ENCODE measurements at regions not wholly inside any gene's neighbourhood (a gene's known extent, or its start where the extent isn't known, plus 50 kb on each side); places are given as distances from the start of the nearest gene placed in this dataset.
"Not testable (repeated sequence)": the region's sequence is repeated elsewhere in the genome, so short reads cannot be mapped to it uniquely, and the experiment has no call there.

GRCh38 chr6:153465050-153465449 is 334.0 kb upstream of the RGS17 start:
- no peak for DNase-seq (ENCODE audit: low read depth)
- no peak for TF ChIP-seq CTCF (IDR thresholded peaks at IDR 0.05; ENCODE audit: control insufficient read depth, extremely low read depth, insufficient read depth)
- H3K4me3 ChIP-seq (ENCODE audit: low read depth, low read length) = no peak overlapping the region

DNA sequence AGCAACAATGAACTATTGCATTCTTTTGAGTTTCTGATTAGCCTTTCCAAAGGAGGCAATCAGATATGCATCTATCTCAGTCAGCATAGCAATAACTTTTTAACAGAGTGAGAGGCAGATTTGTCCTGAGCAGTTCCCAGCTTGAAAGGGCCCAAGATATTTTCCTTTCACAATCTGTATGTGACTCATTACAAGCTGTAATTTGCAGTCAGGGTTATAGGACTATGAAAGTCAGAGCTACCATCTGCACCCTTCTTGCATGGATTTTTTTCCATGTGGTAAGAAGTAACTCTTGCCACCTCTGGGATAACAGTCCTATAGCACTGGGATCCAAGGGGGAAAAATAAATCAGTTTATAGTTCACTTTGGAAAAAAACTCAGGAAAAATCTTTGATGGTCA is 318.2 kb upstream of the RGS17 start:
- TF ChIP-seq CTCF (IDR thresholded peaks at IDR 0.05; ENCODE audit: control insufficient read depth, extremely low read depth, insufficient read depth) = no peak
- DNase-seq (ENCODE audit: low read depth) = no peak
- no peak overlapping the region for H3K4me3 ChIP-seq (ENCODE audit: low read depth, low read length)

DNA sequence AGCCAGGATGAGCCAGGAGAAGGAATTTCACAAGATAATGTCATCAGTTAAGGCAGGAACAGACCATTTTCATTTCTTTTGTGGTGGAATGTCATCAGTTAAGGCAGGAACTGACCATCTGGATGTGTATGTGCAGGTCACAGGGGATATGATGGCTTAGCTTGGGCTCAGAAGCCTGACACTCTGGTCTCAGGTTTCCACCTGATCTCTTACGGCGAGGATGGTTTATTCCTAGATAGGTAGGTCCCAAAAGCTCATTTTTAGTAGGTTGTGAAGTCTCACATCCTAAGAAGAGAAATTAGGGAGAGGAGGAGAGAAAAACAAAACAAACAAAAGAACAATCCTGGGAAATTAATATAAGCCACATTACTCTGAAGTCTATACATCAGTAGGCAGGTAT is 311.7 kb upstream of the RGS17 start:
- DNase-seq (ENCODE audit: low read depth) = not testable (repeated sequence)

GRCh38 chr6:153442096-153442495 is 311.0 kb upstream of the RGS17 start:
- DNase-seq (ENCODE audit: low read depth) = no peak
- H3K4me3 ChIP-seq (ENCODE audit: low read depth, low read length) = no peak overlapping the region
- TF ChIP-seq CTCF (IDR thresholded peaks at IDR 0.05; ENCODE audit: control insufficient read depth, extremely low read depth, insufficient read depth) = no peak

More for the DNA sequence above, 311.7 kb upstream of the RGS17 start:
- not testable (repeated sequence) for H3K4me3 ChIP-seq (ENCODE audit: low read depth, low read length)

DNA sequence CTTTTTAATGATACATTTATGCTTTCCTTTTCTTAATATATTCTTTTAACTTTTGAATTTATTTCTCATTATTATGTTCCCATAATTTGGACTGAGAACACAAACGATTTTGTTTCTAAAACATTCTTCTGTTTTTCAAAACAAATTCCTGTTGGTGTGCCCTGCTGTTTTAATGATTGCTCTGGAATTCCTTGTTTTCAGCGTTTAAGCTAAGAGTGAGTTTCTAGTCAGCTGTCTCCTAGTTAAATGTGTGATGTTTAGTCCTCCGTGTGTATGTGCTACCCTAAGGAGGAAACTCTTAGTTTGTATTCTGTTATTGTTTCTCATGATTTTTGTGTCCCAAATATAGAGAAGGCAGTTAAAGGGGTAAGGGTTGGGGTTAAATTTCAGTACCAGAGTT is 306.1 kb upstream of the RGS17 start:
- TF ChIP-seq CTCF (IDR thresholded peaks at IDR 0.05; ENCODE audit: control insufficient read depth, extremely low read depth, insufficient read depth) = no peak
- H3K4me3 ChIP-seq (ENCODE audit: low read depth, low read length) = no peak overlapping the region
- DNase-seq (ENCODE audit: low read depth) = no peak

DNA sequence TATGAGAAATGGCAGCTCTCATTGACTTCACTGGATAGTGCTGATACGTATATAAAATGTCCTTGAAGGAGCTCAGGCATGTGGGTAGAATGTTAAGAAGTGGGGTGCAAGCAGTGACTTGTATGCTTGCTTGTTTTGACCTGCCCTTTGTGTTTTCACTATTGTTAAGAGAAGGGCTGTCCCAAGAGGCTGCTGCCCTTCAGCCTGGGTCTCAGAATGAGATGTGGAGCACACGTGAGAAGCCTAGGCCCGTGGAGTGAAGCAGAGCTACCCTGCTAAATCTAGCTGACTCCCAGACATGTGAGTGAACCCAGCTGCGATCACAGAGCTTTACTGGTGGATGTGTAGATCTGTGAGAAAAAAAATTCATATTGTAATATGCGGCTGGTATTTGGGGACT is 305.3 kb upstream of the RGS17 start:
- TF ChIP-seq CTCF (IDR thresholded peaks at IDR 0.05; ENCODE audit: control insufficient read depth, extremely low read depth, insufficient read depth) = no peak
- no peak overlapping the region for H3K4me3 ChIP-seq (ENCODE audit: low read depth, low read length)
- no peak for DNase-seq (ENCODE audit: low read depth)

DNA sequence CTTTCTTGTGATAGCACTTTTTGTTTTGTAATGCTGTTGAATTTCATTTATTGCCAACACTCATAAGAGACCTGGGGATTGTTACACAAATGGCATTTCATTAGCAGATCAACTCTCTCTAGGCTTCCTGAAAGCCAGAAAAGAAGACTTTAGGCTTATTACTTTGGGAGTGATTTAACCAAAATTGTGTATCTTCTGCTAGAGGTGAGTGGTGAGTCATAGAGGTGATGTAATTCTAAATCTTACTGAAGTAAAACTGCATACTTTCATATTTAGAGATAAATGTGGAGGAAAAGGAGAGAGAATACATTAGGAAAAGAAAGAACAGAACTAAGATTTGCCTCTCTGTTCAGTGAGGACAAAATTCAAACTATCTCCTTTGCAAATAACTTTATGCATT is 304.7 kb upstream of the RGS17 start:
- DNase-seq (ENCODE audit: low read depth) = no peak
- no peak for TF ChIP-seq CTCF (IDR thresholded peaks at IDR 0.05; ENCODE audit: control insufficient read depth, extremely low read depth, insufficient read depth)
- no peak overlapping the region for H3K4me3 ChIP-seq (ENCODE audit: low read depth, low read length)

DNA sequence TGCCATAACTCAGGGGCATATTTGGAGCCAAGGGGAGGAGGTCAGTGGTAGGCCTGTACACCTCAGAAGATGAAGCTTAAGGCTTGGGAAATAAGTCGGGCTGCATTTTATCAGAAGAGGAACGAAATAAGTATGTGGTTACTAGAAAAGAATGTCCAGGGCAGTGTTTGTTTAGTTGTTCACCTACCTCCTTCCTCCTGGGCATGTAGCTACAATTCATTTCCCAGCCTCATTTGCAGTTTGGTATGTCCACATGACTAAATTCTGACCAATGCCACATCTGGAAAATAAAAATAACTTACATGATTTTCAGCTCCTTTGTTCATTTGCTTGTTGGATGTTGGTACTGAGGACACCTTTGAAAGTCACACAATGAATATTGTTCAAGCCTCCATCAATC is 294.5 kb upstream of the RGS17 start:
- DNase-seq (ENCODE audit: low read depth) = no peak
- no peak overlapping the region for H3K4me3 ChIP-seq (ENCODE audit: low read depth, low read length)
- no peak for TF ChIP-seq CTCF (IDR thresholded peaks at IDR 0.05; ENCODE audit: control insufficient read depth, extremely low read depth, insufficient read depth)
